HepG2 (cell line): ENCODE measurements at regions not wholly inside any gene's neighbourhood (a gene's known extent, or its start where the extent isn't known, plus 50 kb on each side); places are given as distances from the start of the nearest gene placed in this dataset.
A peak's percentile ranks its signal among the peaks of the same experiment; 100 is the strongest.

Source experiments
- GATA4 ChIP-seq: sonication (generic); IDR thresholded peaks from 2 replicates; pipeline ENCODE4 v1.6.1; 2016; ENCODE audit warnings: antibody characterized with exemption, low read depth, borderline replicate concordance
- ISL2 ChIP-seq: sonication (generic); formaldehyde crosslinking; IDR thresholded peaks from 2 replicates; pipeline ENCODE4 v1.5.0; 2020; ENCODE audit warnings: missing genetic modification reagents
- JDP2 ChIP-seq: sonication (generic); formaldehyde crosslinking; IDR thresholded peaks from 2 replicates; pipeline ENCODE4 v1.8.1; 2022; ENCODE audit warnings: missing genetic modification reagents, borderline replicate concordance
- KDM2A ChIP-seq: sonication (generic); formaldehyde crosslinking; IDR thresholded peaks from 2 replicates; pipeline ENCODE4 v1.4.0; 2020; ENCODE audit warnings: low read depth, missing genetic modification reagents, borderline replicate concordance
- MXI1 ChIP-seq: IDR thresholded peaks from 3 replicates; pipeline ENCODE4 v1.6.1; 2012; ENCODE audit warnings: low read depth, low read length, inconsistent platforms, borderline replicate concordance
- NRL ChIP-seq: sonication (generic); formaldehyde crosslinking; IDR thresholded peaks from 2 replicates; pipeline ENCODE4 v1.5.0; 2020; ENCODE audit warnings: missing genetic modification reagents, mild to moderate bottlenecking, moderate library complexity, borderline replicate concordance
- RFXAP ChIP-seq: sonication (generic); formaldehyde crosslinking; IDR thresholded peaks from 2 replicates; pipeline ENCODE4 v1.4.0; 2020; ENCODE audit warnings: missing genetic modification reagents, borderline replicate concordance
- SIX1 ChIP-seq: sonication (generic); formaldehyde crosslinking; IDR thresholded peaks from 2 replicates; pipeline ENCODE4 v1.4.0; 2020; ENCODE audit warnings: missing genetic modification reagents, borderline replicate concordance
- SPEN ChIP-seq: sonication (generic); formaldehyde crosslinking; IDR thresholded peaks from 2 replicates; pipeline ENCODE4 v1.5.1; 2020; ENCODE audit warnings: low read depth, mild to moderate bottlenecking, missing genetic modification reagents
- TBL1XR1 ChIP-seq: fragments of 150-350 bp; IDR thresholded peaks from 2 replicates; pipeline ENCODE4 v1.6.1; 2014; ENCODE audit warnings: borderline replicate concordance, low read length; ENCODE audit not compliant: partially characterized antibody
- TCF7 ChIP-seq: sonication (generic); IDR thresholded peaks from 2 replicates; pipeline ENCODE4 v1.6.1; 2016; ENCODE audit warnings: antibody characterized with exemption, low read depth
- XBP1 ChIP-seq: sonication (generic); formaldehyde crosslinking; IDR thresholded peaks from 2 replicates; pipeline ENCODE4 v1.5.0; 2020; ENCODE audit warnings: missing genetic modification reagents
- ZNF207 ChIP-seq: fragments of 450-650 bp; IDR thresholded peaks from 2 replicates; pipeline ENCODE4 v1.6.1; 2016; ENCODE audit warnings: antibody characterized with exemption, borderline replicate concordance
- ZNF260 ChIP-seq: sonication (generic); formaldehyde crosslinking; IDR thresholded peaks from 2 replicates; pipeline ENCODE4 v1.4.0; 2020; ENCODE audit warnings: missing genetic modification reagents, low read depth, mild to moderate bottlenecking, borderline replicate concordance
- ZNF441 ChIP-seq: sonication (generic); formaldehyde crosslinking; IDR thresholded peaks from 2 replicates; pipeline ENCODE4 v1.7.0; 2021; ENCODE audit warnings: missing genetic modification reagents, borderline replicate concordance
- TF ChIP-seq, protein P1 (sequence below): sonication (generic); formaldehyde crosslinking; IDR thresholded peaks from 2 replicates; pipeline ENCODE4 v1.4.0; 2020; ENCODE audit warnings: missing genetic modification reagents
- TF ChIP-seq, protein P2 (sequence below): sonication (generic); formaldehyde crosslinking; IDR thresholded peaks from 2 replicates; pipeline ENCODE4 v1.5.0; 2020; ENCODE audit warnings: mild to moderate bottlenecking, low read depth, missing genetic modification reagents, borderline replicate concordance
- TF ChIP-seq, protein P3 (sequence below): sonication (generic); formaldehyde crosslinking; IDR thresholded peaks from 2 replicates; pipeline ENCODE4 v1.4.0; 2020; ENCODE audit warnings: missing genetic modification reagents, borderline replicate concordance
- TF ChIP-seq, protein P4 (sequence below): sonication (generic); formaldehyde crosslinking; IDR thresholded peaks from 2 replicates; pipeline ENCODE4 v1.4.0; 2020; ENCODE audit warnings: missing genetic modification reagents
- TF ChIP-seq, protein P5 (sequence below): sonication (generic); formaldehyde crosslinking; IDR thresholded peaks from 2 replicates; pipeline ENCODE4 v1.5.0; 2020; ENCODE audit warnings: mild to moderate bottlenecking, missing genetic modification reagents

DNA sequence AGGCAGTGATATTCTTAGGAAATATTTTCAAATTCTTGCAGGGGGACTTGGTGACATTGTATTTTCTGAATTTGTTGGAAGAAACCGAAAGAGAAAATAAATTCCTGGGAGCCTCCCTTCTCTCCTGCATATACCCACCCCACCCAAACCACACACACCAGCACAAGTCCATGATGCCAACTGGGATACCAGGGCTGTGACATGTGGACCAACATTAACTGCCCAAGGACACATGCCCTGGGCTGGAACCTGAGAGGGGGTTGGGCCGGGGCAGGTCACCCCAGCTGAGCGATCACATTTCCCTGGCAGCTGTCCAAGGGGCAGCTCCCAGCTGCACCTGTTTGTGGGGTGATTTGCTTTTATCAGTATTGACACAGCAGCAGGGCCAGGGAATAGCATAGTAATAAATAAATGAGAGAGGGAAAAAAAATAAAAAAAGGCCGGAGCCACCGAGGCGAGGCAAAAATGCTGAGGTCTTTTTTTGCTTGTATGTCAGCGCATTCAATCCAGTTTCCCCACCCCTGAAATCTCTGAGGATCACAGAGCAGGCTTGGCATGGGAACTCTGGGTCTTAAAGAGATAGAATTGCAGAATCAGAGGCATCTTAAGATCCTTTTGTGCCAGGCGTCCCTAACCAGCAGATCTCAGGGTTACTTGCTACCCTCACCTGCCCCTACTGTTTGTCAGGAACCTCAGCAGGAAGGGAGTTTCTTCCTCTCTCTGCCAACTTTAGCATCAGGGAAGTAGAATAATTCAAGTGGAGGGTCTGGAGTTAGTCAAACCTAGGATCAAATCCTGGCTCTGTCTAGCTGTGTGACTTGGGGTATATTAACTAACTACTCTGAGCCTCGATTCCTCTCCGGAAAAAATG lies 66.5 kb upstream of the PIM1 start (continued):
- TF ChIP-seq ZNF260 (CRISPR knock-in tag) (peak; percentile 88; the same call in 1 of the 2 replicates), SIX1 (CRISPR knock-in tag) (peak; percentile 98), MXI1 (peak; percentile 84; the same call in 1 of the 3 replicates), TBL1XR1 (no peak), KDM2A (CRISPR knock-in tag) (no peak), SPEN (CRISPR knock-in tag) (peak; percentile 60; the same call in 1 of the 2 replicates), RFXAP (CRISPR knock-in tag) (no peak), GATA4 (peak; percentile 63; the same call in 1 of the 2 replicates), ZNF441 (CRISPR knock-in tag) (peak; percentile 66; the same call in 1 of the 2 replicates), ZNF207 (no peak), TCF7 (peak; percentile 78; the same call in 1 of the 2 replicates), XBP1 (CRISPR knock-in tag) (no peak), ISL2 (CRISPR knock-in tag) (peak; percentile 67; the same call in 1 of the 2 replicates), NRL (peak; percentile 63; the same call in 1 of the 2 replicates), JDP2 (CRISPR knock-in tag) (no peak)
- TF ChIP-seq, protein P1, sequence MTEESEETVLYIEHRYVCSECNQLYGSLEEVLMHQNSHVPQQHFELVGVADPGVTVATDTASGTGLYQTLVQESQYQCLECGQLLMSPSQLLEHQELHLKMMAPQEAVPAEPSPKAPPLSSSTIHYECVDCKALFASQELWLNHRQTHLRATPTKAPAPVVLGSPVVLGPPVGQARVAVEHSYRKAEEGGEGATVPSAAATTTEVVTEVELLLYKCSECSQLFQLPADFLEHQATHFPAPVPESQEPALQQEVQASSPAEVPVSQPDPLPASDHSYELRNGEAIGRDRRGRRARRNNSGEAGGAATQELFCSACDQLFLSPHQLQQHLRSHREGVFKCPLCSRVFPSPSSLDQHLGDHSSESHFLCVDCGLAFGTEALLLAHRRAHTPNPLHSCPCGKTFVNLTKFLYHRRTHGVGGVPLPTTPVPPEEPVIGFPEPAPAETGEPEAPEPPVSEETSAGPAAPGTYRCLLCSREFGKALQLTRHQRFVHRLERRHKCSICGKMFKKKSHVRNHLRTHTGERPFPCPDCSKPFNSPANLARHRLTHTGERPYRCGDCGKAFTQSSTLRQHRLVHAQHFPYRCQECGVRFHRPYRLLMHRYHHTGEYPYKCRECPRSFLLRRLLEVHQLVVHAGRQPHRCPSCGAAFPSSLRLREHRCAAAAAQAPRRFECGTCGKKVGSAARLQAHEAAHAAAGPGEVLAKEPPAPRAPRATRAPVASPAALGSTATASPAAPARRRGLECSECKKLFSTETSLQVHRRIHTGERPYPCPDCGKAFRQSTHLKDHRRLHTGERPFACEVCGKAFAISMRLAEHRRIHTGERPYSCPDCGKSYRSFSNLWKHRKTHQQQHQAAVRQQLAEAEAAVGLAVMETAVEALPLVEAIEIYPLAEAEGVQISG (CRISPR knock-in tag) = no peak
- TF ChIP-seq, protein P2, sequence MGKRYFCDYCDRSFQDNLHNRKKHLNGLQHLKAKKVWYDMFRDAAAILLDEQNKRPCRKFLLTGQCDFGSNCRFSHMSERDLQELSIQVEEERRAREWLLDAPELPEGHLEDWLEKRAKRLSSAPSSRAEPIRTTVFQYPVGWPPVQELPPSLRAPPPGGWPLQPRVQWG = no peak
- TF ChIP-seq, protein P3, sequence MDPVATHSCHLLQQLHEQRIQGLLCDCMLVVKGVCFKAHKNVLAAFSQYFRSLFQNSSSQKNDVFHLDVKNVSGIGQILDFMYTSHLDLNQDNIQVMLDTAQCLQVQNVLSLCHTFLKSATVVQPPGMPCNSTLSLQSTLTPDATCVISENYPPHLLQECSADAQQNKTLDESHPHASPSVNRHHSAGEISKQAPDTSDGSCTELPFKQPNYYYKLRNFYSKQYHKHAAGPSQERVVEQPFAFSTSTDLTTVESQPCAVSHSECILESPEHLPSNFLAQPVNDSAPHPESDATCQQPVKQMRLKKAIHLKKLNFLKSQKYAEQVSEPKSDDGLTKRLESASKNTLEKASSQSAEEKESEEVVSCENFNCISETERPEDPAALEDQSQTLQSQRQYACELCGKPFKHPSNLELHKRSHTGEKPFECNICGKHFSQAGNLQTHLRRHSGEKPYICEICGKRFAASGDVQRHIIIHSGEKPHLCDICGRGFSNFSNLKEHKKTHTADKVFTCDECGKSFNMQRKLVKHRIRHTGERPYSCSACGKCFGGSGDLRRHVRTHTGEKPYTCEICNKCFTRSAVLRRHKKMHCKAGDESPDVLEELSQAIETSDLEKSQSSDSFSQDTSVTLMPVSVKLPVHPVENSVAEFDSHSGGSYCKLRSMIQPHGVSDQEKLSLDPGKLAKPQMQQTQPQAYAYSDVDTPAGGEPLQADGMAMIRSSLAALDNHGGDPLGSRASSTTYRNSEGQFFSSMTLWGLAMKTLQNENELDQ (CRISPR knock-in tag) = no peak
- TF ChIP-seq, protein P4, sequence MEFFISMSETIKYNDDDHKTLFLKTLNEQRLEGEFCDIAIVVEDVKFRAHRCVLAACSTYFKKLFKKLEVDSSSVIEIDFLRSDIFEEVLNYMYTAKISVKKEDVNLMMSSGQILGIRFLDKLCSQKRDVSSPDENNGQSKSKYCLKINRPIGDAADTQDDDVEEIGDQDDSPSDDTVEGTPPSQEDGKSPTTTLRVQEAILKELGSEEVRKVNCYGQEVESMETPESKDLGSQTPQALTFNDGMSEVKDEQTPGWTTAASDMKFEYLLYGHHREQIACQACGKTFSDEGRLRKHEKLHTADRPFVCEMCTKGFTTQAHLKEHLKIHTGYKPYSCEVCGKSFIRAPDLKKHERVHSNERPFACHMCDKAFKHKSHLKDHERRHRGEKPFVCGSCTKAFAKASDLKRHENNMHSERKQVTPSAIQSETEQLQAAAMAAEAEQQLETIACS (CRISPR knock-in tag) = no peak
- TF ChIP-seq, protein P5, sequence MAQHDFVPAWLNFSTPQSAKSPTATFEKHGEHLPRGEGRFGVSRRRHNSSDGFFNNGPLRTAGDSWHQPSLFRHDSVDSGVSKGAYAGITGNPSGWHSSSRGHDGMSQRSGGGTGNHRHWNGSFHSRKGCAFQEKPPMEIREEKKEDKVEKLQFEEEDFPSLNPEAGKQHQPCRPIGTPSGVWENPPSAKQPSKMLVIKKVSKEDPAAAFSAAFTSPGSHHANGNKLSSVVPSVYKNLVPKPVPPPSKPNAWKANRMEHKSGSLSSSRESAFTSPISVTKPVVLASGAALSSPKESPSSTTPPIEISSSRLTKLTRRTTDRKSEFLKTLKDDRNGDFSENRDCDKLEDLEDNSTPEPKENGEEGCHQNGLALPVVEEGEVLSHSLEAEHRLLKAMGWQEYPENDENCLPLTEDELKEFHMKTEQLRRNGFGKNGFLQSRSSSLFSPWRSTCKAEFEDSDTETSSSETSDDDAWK (CRISPR knock-in tag) = no peak
